SU-DHL-6 (cell line): ENCODE measurements at regions not wholly inside any gene's neighbourhood (a gene's known extent, or its start where the extent isn't known, plus 50 kb on each side); places are given as distances from the start of the nearest gene placed in this dataset.

Experiments used
- CTCF ChIP-seq: fragments of 200-600 bp; sonication (generic); IDR thresholded peaks from one replicate; pipeline ENCODE4 v1.5.1; 2017; ENCODE audit warnings: antibody characterized with exemption, mild to moderate bottlenecking, low read length, moderate library complexity; ENCODE audit not compliant: insufficient read depth, poor library complexity, severe bottlenecking
- EZH2phosphoT487 ChIP-seq: fragments of 200-600 bp; sonication (generic), shearing (Covaris generic); conservative IDR thresholded peaks from 2 replicates; pipeline ENCODE4 v1.6.1; 2018; ENCODE audit warnings: mild to moderate bottlenecking, antibody characterized with exemption, low read length, moderate library complexity, mixed read lengths

GRCh38 chr21:30097791-30098190 is 68.8 kb downstream of the CLDN17 start:
- TF ChIP-seq CTCF, result no peak
- TF ChIP-seq EZH2phosphoT487, result no peak
